IPS-15b (cell line): ENCODE measurements at regions not wholly inside any gene's neighbourhood (a gene's known extent, or its start where the extent isn't known, plus 50 kb on each side); places are given as distances from the start of the nearest gene placed in this dataset.

Source experiments
- H3K27me3 ChIP-seq: one replicate; pipeline ENCODE4 v1.6.1; 2013; ENCODE audit warnings: low read length; ENCODE audit not compliant: control insufficient read depth, insufficient read depth
- H3K36me3 ChIP-seq: one replicate; pipeline ENCODE4 v1.6.1; 2013; ENCODE audit warnings: low read length; ENCODE audit not compliant: control insufficient read depth, insufficient read depth
- H3K4me1 ChIP-seq: one replicate; pipeline ENCODE4 v1.6.1; 2013; ENCODE audit warnings: mild to moderate bottlenecking, low read length; ENCODE audit not compliant: control insufficient read depth, insufficient read depth
- H3K4me3 ChIP-seq: one replicate; pipeline ENCODE4 v1.5.1; 2013; ENCODE audit warnings: low read depth, low read length
- H3K9ac ChIP-seq: one replicate; pipeline ENCODE4 v1.6.1; 2013; ENCODE audit warnings: low read depth, mild to moderate bottlenecking, low read length
- H3K9me3 ChIP-seq: one replicate; pipeline ENCODE4 v1.6.1; 2013; ENCODE audit warnings: mild to moderate bottlenecking, low read length; ENCODE audit not compliant: control insufficient read depth, insufficient read depth

DNA sequence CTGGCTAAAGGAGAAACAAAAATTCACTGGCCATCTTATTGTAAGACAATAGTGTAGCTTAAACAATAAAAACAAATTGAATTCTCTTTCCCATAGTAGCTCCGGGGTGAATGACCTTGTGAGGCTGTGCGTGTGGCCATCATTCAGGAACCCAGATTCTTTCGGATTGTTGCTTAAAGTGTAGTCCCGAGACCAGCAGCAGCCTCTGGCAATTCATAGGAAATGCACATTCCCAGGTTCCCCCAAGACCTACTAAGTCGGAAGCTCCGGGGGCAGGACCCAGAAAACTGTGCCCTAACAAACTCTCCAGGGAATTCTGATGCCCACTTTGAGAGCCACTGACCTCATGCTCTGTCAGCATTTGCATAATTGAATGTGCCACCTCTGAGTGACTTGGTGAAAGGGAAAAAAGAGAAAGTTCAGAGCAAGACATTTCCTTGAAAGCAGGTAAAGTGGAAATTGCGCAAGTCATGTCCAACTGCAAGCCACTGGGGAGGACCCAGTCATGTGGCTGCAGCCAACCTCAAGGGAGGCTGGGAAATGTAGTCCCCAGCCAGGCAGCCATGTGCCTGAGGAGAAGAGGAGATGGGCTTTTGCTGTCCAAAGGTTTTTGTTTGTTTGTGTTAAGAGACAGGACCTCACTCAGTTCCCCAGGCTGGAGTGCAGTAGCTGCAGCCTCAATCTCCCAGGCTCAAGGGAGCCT lies 50.7 kb upstream of the PNMA8B start:
- H3K4me3 ChIP-seq, result peak overlapping the region; percentile 65
- no peaks in the 10 kb centered on the region for H3K27me3 ChIP-seq
- peaks cover 6% of the 10 kb centered on the region for H3K4me1 ChIP-seq
- peak overlapping the region; percentile 73 for H3K9ac ChIP-seq
- no peaks in the 10 kb centered on the region for H3K36me3 ChIP-seq
- H3K9me3 ChIP-seq, result no peaks in the 10 kb centered on the region

- no peaks in the 10 kb centered on the region for H3K36me3 ChIP-seq
These were observed 50.4 kb upstream of the CALM3 start for GRCh38 chr19:46550684-46551083.

DNA sequence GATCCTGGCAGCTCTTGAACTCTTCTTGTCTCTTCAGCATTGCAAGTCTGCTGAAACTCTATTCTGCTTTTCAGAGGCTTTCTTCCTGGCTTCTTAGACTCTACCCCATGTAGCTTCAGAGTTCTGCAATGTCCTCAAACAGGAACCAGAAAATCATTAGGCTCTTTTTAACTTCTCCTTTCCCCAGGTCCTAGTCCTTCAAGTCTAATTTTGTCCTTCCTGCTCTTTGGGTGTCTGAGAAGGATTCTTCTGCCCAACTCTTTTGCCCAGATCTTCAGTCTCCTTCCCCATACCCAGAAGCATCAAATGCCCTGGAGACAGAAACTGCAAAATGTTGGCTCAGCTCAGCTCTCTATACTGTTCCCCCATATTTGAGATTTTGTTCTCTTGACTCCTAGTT lies 50.0 kb upstream of the CALM3 start:
- peaks cover 2% of the 10 kb centered on the region for H3K27me3 ChIP-seq
- H3K36me3 ChIP-seq, result no peaks in the 10 kb centered on the region
- peaks cover 5% of the 10 kb centered on the region for H3K4me1 ChIP-seq
- no peak overlapping the region for H3K9ac ChIP-seq
- no peaks in the 10 kb centered on the region for H3K9me3 ChIP-seq
- no peak overlapping the region for H3K4me3 ChIP-seq

More at GRCh38 chr19:46550684-46551083, 50.4 kb upstream of the CALM3 start:
- H3K4me3 ChIP-seq, result no peak overlapping the region
- H3K4me1 ChIP-seq, result peaks cover 6% of the 10 kb centered on the region
- no peaks in the 10 kb centered on the region for H3K9me3 ChIP-seq
- H3K9ac ChIP-seq, result no peak overlapping the region
- H3K27me3 ChIP-seq, result peaks cover 2% of the 10 kb centered on the region
